ENCODE measurements at regions not wholly inside any gene's neighbourhood (a gene's known extent, or its start where the extent isn't known, plus 50 kb on each side); places are given as distances from the start of the nearest gene placed in this dataset.

DNA sequence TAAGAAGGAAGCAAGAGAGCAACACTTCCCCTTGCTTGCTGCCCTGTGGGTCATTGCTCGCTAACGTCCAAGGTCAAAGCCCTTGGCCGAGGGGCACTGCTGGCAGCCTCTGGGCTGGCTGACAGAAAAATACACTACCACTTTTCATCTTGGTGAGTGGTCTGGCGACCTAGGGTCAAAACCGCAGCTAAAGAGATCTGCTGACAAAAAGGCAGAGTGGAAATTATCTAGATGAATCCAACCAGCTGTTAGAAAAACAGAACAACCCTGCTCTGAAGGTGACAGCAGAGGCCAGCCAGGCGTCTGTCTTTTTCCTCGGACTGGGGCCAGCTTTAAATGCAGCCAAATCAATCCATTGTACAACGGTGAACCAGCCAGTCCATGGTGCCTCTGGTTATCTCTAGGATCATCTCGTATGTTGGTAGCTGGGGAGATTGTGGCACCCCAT is 92.6 kb downstream of the CD8B2 start:
- Histone ChIP-seq H3K9me3 (no peaks in the 10 kb centered on the region), H3K36me3 (no peaks in the 10 kb centered on the region), H3K27me3 (no peaks in the 10 kb centered on the region), H3K4me3 (no peak overlapping the region), H3K27ac (peak overlapping the region in 1 of 3 donors; percentile 25), H3K4me1 (peaks cover 0 to 6% (median 0%) of the 10 kb centered on the region in 4 donors)
- ATAC-seq (peak; percentile 61 to 77 (median 70)), DNase-seq (peak in 2 of 3 donors; percentile 41 to 71)
- WGBS (ENCODE audit: insufficient coverage, low coverage, low lambda C conversion rate, missing lambda C conversion rate) = 3% methylated on average over 7 of the region's 9 CpGs
- TF ChIP-seq, protein P1, sequence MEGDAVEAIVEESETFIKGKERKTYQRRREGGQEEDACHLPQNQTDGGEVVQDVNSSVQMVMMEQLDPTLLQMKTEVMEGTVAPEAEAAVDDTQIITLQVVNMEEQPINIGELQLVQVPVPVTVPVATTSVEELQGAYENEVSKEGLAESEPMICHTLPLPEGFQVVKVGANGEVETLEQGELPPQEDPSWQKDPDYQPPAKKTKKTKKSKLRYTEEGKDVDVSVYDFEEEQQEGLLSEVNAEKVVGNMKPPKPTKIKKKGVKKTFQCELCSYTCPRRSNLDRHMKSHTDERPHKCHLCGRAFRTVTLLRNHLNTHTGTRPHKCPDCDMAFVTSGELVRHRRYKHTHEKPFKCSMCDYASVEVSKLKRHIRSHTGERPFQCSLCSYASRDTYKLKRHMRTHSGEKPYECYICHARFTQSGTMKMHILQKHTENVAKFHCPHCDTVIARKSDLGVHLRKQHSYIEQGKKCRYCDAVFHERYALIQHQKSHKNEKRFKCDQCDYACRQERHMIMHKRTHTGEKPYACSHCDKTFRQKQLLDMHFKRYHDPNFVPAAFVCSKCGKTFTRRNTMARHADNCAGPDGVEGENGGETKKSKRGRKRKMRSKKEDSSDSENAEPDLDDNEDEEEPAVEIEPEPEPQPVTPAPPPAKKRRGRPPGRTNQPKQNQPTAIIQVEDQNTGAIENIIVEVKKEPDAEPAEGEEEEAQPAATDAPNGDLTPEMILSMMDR (IDR thresholded peaks at IDR 0.05) = no peak
- no peak for TF ChIP-seq POLR2A (IDR thresholded peaks at IDR 0.05)
- intact Hi-C loops (cut with DNase I) = no loop called here

DNA sequence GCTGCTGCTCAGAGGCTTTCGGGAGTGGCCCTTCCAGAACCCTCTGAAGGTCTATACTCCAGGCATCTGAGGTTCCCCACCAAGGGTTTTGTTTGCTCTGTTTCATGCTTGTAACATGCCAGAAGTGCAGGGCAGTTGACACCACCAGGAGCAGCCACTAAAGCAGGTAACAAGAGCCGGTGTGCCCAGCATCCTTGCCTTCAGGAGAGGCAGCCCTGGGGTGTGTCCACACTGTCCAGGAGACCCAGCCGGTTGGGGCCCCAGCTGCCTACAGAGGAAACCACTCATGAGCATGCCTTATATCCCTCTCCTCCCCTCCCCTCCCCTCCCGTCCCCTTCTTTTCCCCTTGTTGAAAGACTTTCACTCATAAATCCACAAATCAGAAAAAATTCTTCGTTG is 93.1 kb downstream of the CD8B2 start:
- no peak for ATAC-seq
- intact Hi-C loops (cut with DNase I) = no loop called here
- Histone ChIP-seq H3K4me1 (peaks cover 0 to 6% (median 0%) of the 10 kb centered on the region in 4 donors), H3K36me3 (no peaks in the 10 kb centered on the region), H3K9me3 (no peaks in the 10 kb centered on the region), H3K27ac (no peak overlapping the region), H3K27me3 (no peaks in the 10 kb centered on the region), H3K4me3 (no peak overlapping the region)
- TF ChIP-seq, protein P1 (IDR thresholded peaks at IDR 0.05) = no peak
- TF ChIP-seq POLR2A (IDR thresholded peaks at IDR 0.05) = no peak
- WGBS (ENCODE audit: insufficient coverage, low coverage, low lambda C conversion rate, missing lambda C conversion rate) = 70% methylated on average over 2 of the region's 5 CpGs
- DNase-seq = no peak

DNA sequence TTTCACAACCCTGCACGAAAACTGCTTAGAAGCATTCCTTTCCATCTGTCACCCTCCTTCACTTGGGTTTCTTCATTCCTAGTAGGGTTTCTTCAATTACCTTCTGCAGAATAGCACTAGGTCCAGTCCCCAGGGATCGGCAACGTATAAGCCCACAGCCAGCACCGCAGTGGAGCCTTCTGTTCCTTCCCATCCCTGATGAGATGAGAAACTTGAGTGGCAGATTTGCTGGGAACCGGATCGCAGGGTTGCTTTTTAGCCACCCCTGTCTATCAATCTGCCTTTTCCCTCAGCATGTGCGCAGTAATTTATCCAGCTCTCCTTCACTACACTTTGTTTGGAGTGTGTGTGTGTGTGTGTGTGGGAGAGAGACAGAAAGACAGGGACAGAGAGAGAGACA is 94.2 kb downstream of the CD8B2 start:
- no peak overlapping the region for H3K27ac ChIP-seq
- WGBS (ENCODE audit: insufficient coverage, low coverage, low lambda C conversion rate, missing lambda C conversion rate) = 77% methylated on average over 5 of the region's 7 CpGs

DNA sequence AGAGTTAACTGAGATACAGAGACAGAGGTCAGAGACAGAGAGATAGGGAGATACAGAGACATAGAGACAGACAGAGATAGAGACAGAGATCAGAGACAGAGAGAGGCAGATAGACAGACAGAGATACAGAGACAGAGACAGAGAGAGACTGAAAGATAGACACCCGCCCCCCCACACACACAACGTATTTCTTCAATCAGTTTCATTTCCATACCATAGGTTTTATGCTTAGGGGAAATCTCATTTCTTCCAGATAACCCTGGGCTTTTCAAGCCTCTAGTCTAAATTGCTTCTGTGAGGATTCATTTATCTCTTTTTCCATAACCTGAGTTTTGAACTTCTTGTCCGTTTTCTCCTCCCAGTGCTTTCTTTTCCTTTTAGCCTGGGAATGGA is 94.6 kb downstream of the CD8B2 start:
- 23% methylated on average over 3 of the region's 3 CpGs for WGBS (ENCODE audit: insufficient coverage, low coverage, low lambda C conversion rate, missing lambda C conversion rate)
- no peak for ATAC-seq
- Histone ChIP-seq H3K36me3 (no peaks in the 10 kb centered on the region), H3K9me3 (no peaks in the 10 kb centered on the region), H3K4me1 (peaks cover 0 to 6% (median 0%) of the 10 kb centered on the region in 4 donors), H3K4me3 (peak overlapping the region; percentile 4 to 30 (median 20)), H3K27ac (no peak overlapping the region), H3K27me3 (no peaks in the 10 kb centered on the region)
- intact Hi-C loops (cut with DNase I) = no loop called here
- DNase-seq = no peak
- no peak for TF ChIP-seq POLR2A (IDR thresholded peaks at IDR 0.05)
- TF ChIP-seq, protein P1 (IDR thresholded peaks at IDR 0.05) = no peak

More for the DNA sequence above, 94.2 kb downstream of the CD8B2 start:
- no peaks in the 10 kb centered on the region for H3K36me3 ChIP-seq
- TF ChIP-seq POLR2A (IDR thresholded peaks at IDR 0.05) = no peak
- TF ChIP-seq, protein P1 (IDR thresholded peaks at IDR 0.05) = no peak
- H3K4me1 ChIP-seq = peaks cover 0 to 6% (median 0%) of the 10 kb centered on the region in 4 donors
- DNase-seq (no peak), ATAC-seq (no peak)
- intact Hi-C loops (cut with DNase I) = no loop called here
- no peaks in the 10 kb centered on the region for H3K9me3 ChIP-seq
- no peaks in the 10 kb centered on the region for H3K27me3 ChIP-seq
- H3K4me3 ChIP-seq = no peak overlapping the region

Data from right lobe of liver (tissue), 6 donors.